ENCODE measurements at regions not wholly inside any gene's neighbourhood (a gene's known extent, or its start where the extent isn't known, plus 50 kb on each side); places are given as distances from the start of the nearest gene placed in this dataset.

GRCh38 chr3:174775603-174776002 is 83.5 kb upstream of the NAALADL2 start:
- no peak overlapping the region for H3K4me3 ChIP-seq (ENCODE audit: low read length, poor library complexity, severe bottlenecking)
- H3K9ac ChIP-seq (ENCODE audit: low read depth, low read length, poor library complexity, severe bottlenecking) = no peak overlapping the region
- no peaks in the 10 kb centered on the region for H3K36me3 ChIP-seq (ENCODE audit: insufficient read depth, low read length)
- H4K20me1 ChIP-seq (ENCODE audit: insufficient read depth, low read length, poor library complexity, severe bottlenecking) = no peaks in the 10 kb centered on the region
- H3F3A ChIP-seq (ENCODE audit: low read depth) = no peaks in the 10 kb centered on the region
- no peaks in the 10 kb centered on the region for H3K27me3 ChIP-seq (ENCODE audit: insufficient read depth, low read length, poor library complexity, severe bottlenecking)
- H3K79me2 ChIP-seq (ENCODE audit: insufficient read depth, low read length) = no peaks in the 10 kb centered on the region
- H3K9me3 ChIP-seq (ENCODE audit: insufficient read depth, low read depth, low read length) = no peaks in the 10 kb centered on the region
- TF ChIP-seq CTCF (conservative IDR thresholded peaks at IDR 0.05; ENCODE audit: low read length) (no peak), EZH2phosphoT487 (IDR thresholded peaks at IDR 0.05; ENCODE audit: borderline replicate concordance) (no peak)
- H2AFZ ChIP-seq (ENCODE audit: low read length) = no peak overlapping the region
- H3K4me2 ChIP-seq (ENCODE audit: low read depth, low read length, poor library complexity, severe bottlenecking) = no peak overlapping the region
- no peaks in the 10 kb centered on the region for H3K4me1 ChIP-seq (ENCODE audit: insufficient read depth, low read length, poor library complexity, severe bottlenecking)
- no peaks in the 10 kb centered on the region for H3K9me2 ChIP-seq (replicated peaks; ENCODE audit: low read depth, low read length)

GRCh38 chr3:174776123-174776522 is 83.0 kb upstream of the NAALADL2 start:
- Histone ChIP-seq H3K4me1 (ENCODE audit: insufficient read depth, low read length, poor library complexity, severe bottlenecking) (no peaks in the 10 kb centered on the region), H3F3A (ENCODE audit: low read depth) (no peaks in the 10 kb centered on the region), H3K4me3 (ENCODE audit: low read length, poor library complexity, severe bottlenecking) (no peak overlapping the region), H3K9ac (ENCODE audit: low read depth, low read length, poor library complexity, severe bottlenecking) (no peak overlapping the region), H3K4me2 (ENCODE audit: low read depth, low read length, poor library complexity, severe bottlenecking) (no peak overlapping the region), H3K79me2 (ENCODE audit: insufficient read depth, low read length) (no peaks in the 10 kb centered on the region), H3K36me3 (ENCODE audit: insufficient read depth, low read length) (no peaks in the 10 kb centered on the region), H3K27me3 (ENCODE audit: insufficient read depth, low read length, poor library complexity, severe bottlenecking) (no peaks in the 10 kb centered on the region), H2AFZ (ENCODE audit: low read length) (no peak overlapping the region), H4K20me1 (ENCODE audit: insufficient read depth, low read length, poor library complexity, severe bottlenecking) (no peaks in the 10 kb centered on the region), H3K9me3 (ENCODE audit: insufficient read depth, low read depth, low read length) (no peaks in the 10 kb centered on the region), H3K9me2 (replicated peaks; ENCODE audit: low read depth, low read length) (no peaks in the 10 kb centered on the region)
- no peak for TF ChIP-seq CTCF (conservative IDR thresholded peaks at IDR 0.05; ENCODE audit: low read length)
- TF ChIP-seq EZH2phosphoT487 (IDR thresholded peaks at IDR 0.05; ENCODE audit: borderline replicate concordance) = no peak

- TF ChIP-seq CTCF (conservative IDR thresholded peaks at IDR 0.05; ENCODE audit: low read length) = no peak
- TF ChIP-seq EZH2phosphoT487 (IDR thresholded peaks at IDR 0.05; ENCODE audit: borderline replicate concordance) = no peak
- no peaks in the 10 kb centered on the region for H3K4me1 ChIP-seq (ENCODE audit: insufficient read depth, low read length, poor library complexity, severe bottlenecking)
- no peaks in the 10 kb centered on the region for H4K20me1 ChIP-seq (ENCODE audit: insufficient read depth, low read length, poor library complexity, severe bottlenecking)
- no peaks in the 10 kb centered on the region for H3F3A ChIP-seq (ENCODE audit: low read depth)
- no peaks in the 10 kb centered on the region for H3K36me3 ChIP-seq (ENCODE audit: insufficient read depth, low read length)
- no peak overlapping the region for H2AFZ ChIP-seq (ENCODE audit: low read length)
- H3K9me3 ChIP-seq (ENCODE audit: insufficient read depth, low read depth, low read length) = no peaks in the 10 kb centered on the region
- no peak overlapping the region for H3K4me3 ChIP-seq (ENCODE audit: low read length, poor library complexity, severe bottlenecking)
- no peaks in the 10 kb centered on the region for H3K79me2 ChIP-seq (ENCODE audit: insufficient read depth, low read length)
- no peak overlapping the region for H3K4me2 ChIP-seq (ENCODE audit: low read depth, low read length, poor library complexity, severe bottlenecking)
- no peaks in the 10 kb centered on the region for H3K27me3 ChIP-seq (ENCODE audit: insufficient read depth, low read length, poor library complexity, severe bottlenecking)
- H3K9ac ChIP-seq (ENCODE audit: low read depth, low read length, poor library complexity, severe bottlenecking) = no peak overlapping the region
- no peaks in the 10 kb centered on the region for H3K9me2 ChIP-seq (replicated peaks; ENCODE audit: low read depth, low read length)
Observed at GRCh38 chr3:174776636-174777035, 82.5 kb upstream of the NAALADL2 start.

Measured in Loucy (cell line).